ENCODE measurements at regions not wholly inside any gene's neighbourhood (a gene's known extent, or its start where the extent isn't known, plus 50 kb on each side); places are given as distances from the start of the nearest gene placed in this dataset.

- TF ChIP-seq REST (IDR thresholded peaks at IDR 0.05; ENCODE audit: insufficient read depth in 1 of 2, low read depth in 2 of 2, low read length in 2 of 2) (no peak), POLR2AphosphoS5 (IDR thresholded peaks at IDR 0.05; ENCODE audit: low read depth, low read length) (no peak), FOXP2 (optimal IDR thresholded peaks at IDR 0.05; ENCODE audit: borderline replicate concordance, extremely low read depth, extremely low read length, insufficient read depth) (no peak), SIN3A (IDR thresholded peaks at IDR 0.05; ENCODE audit: borderline replicate concordance, insufficient read depth, low read length) (no peak)
Observed at GRCh38 chr1:242585616-242586359, 61.3 kb upstream of the PLD5 start.
